ENCODE measurements at regions not wholly inside any gene's neighbourhood (a gene's known extent, or its start where the extent isn't known, plus 50 kb on each side); places are given as distances from the start of the nearest gene placed in this dataset.

DNA sequence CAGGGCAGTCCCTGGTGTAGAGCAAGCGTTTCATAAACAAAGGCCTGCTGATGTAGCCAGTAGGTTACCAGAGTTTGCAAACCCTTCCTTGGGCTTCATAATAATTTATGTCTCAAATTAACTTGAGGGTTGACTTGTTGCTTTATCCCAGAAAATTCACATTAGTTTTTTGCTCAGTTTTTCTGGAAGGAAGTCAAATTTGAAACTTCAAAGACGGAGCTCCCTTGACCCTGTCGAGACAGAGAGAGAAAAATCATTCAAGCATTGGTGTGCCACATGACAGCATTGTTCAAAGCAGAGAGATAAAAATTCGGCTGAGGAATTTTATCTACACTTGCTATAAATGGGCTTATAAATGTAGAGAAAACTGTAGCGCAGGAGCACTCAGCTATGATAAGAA lies 627.7 kb downstream of the TNS3 start:
- ChIA-PET CTCF (no interaction called here), RAD21 (ENCODE audit: unreplicated experiment) (no interaction called here), POLR2A (no interaction called here), SMC1A (ENCODE audit: uncharacterized antibody, unreplicated experiment) (interaction anchor here (0.6 to 1.6 kb wide), 2 partner anchors 233 to 964 kb away, joined by 3 read pairs; no protein-coding TSS in a partner anchor)
- H2AFZ ChIP-seq (ENCODE audit: control insufficient read depth, low read depth, low read length), result no peak overlapping the region
- BruUV-seq (replicated peaks), result no TSS peak
- no peak overlapping the region for H3K9ac ChIP-seq (ENCODE audit: control insufficient read depth, insufficient read depth, low read length)
- no peak overlapping the region for H3K27ac ChIP-seq (ENCODE audit: control insufficient read depth, insufficient read depth)
- no peaks in the 10 kb centered on the region for H3K4me1 ChIP-seq (ENCODE audit: control insufficient read depth, insufficient read depth, low read length)
- no peaks in the 10 kb centered on the region for H3K9me3 ChIP-seq (replicated peaks; ENCODE audit: control insufficient read depth, insufficient read depth, low read length)
- no peak overlapping the region for H3K4me2 ChIP-seq (ENCODE audit: control insufficient read depth, insufficient read depth)
- FAIRE-seq (no peak), DNase-seq (ENCODE audit: low read depth, low spot score) (no peak), ATAC-seq (no peak)
- no peaks in the 10 kb centered on the region for H3K27me3 ChIP-seq (replicated peaks in 1 of 2; ENCODE audit: control insufficient read depth in 2 of 2, insufficient read depth in 2 of 2, low read length in 1 of 2)
- 2% methylated on average over 5 of the region's 5 CpGs for WGBS (ENCODE audit: insufficient coverage, insufficient replicate concordance, low lambda C conversion rate, missing lambda C conversion rate)
- H3K79me2 ChIP-seq (ENCODE audit: control insufficient read depth, insufficient read depth, low read length), result no peaks in the 10 kb centered on the region
- no peaks in the 10 kb centered on the region for H4K20me1 ChIP-seq (ENCODE audit: control insufficient read depth, insufficient read depth)
- in situ Hi-C loops (cut with MboI), result no loop called here
- TF ChIP-seq HCFC1 (IDR thresholded peaks at IDR 0.05; ENCODE audit: low read length), result no peak
- no peak for TF ChIP-seq ZNF207 (IDR thresholded peaks at IDR 0.05; ENCODE audit: borderline replicate concordance)
- TF ChIP-seq POLR2A (IDR thresholded peaks at IDR 0.05; ENCODE audit: low read depth, low read length), result no peak
- TF ChIP-seq, protein P1, sequence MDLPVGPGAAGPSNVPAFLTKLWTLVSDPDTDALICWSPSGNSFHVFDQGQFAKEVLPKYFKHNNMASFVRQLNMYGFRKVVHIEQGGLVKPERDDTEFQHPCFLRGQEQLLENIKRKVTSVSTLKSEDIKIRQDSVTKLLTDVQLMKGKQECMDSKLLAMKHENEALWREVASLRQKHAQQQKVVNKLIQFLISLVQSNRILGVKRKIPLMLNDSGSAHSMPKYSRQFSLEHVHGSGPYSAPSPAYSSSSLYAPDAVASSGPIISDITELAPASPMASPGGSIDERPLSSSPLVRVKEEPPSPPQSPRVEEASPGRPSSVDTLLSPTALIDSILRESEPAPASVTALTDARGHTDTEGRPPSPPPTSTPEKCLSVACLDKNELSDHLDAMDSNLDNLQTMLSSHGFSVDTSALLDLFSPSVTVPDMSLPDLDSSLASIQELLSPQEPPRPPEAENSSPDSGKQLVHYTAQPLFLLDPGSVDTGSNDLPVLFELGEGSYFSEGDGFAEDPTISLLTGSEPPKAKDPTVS (IDR thresholded peaks at IDR 0.05; ENCODE audit: low read depth, low read length), result no peak
- no peak for TF ChIP-seq CREM (IDR thresholded peaks at IDR 0.05; ENCODE audit: low read depth)
- TF ChIP-seq ZZZ3 (IDR thresholded peaks at IDR 0.05; ENCODE audit: control insufficient read depth, insufficient read length, low read depth), result no peak
- no peak for TF ChIP-seq TCF12 (IDR thresholded peaks at IDR 0.05; ENCODE audit: low read depth, low read length)
- TF ChIP-seq NFYB (IDR thresholded peaks at IDR 0.05; ENCODE audit: insufficient read depth, low read depth, low read length), result no peak
- no peak for TF ChIP-seq KLF5 (IDR thresholded peaks at IDR 0.05; ENCODE audit: partially characterized antibody)
- TF ChIP-seq, protein P2, sequence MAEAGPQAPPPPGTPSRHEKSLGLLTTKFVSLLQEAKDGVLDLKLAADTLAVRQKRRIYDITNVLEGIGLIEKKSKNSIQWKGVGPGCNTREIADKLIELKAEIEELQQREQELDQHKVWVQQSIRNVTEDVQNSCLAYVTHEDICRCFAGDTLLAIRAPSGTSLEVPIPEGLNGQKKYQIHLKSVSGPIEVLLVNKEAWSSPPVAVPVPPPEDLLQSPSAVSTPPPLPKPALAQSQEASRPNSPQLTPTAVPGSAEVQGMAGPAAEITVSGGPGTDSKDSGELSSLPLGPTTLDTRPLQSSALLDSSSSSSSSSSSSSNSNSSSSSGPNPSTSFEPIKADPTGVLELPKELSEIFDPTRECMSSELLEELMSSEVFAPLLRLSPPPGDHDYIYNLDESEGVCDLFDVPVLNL (IDR thresholded peaks at IDR 0.05; ENCODE audit: low read depth, low read length), result no peak
- TF ChIP-seq STAT3 (IDR thresholded peaks at IDR 0.05; ENCODE audit: low read depth, low read length), result no peak
- TF ChIP-seq CREB1 (IDR thresholded peaks at IDR 0.05; ENCODE audit: low read depth), result no peak
- no peak for TF ChIP-seq NFYA (IDR thresholded peaks at IDR 0.05; ENCODE audit: borderline replicate concordance, low read depth, low read length)
- no peak for TF ChIP-seq SMARCA5 (IDR thresholded peaks at IDR 0.05)
- TF ChIP-seq, protein P3, sequence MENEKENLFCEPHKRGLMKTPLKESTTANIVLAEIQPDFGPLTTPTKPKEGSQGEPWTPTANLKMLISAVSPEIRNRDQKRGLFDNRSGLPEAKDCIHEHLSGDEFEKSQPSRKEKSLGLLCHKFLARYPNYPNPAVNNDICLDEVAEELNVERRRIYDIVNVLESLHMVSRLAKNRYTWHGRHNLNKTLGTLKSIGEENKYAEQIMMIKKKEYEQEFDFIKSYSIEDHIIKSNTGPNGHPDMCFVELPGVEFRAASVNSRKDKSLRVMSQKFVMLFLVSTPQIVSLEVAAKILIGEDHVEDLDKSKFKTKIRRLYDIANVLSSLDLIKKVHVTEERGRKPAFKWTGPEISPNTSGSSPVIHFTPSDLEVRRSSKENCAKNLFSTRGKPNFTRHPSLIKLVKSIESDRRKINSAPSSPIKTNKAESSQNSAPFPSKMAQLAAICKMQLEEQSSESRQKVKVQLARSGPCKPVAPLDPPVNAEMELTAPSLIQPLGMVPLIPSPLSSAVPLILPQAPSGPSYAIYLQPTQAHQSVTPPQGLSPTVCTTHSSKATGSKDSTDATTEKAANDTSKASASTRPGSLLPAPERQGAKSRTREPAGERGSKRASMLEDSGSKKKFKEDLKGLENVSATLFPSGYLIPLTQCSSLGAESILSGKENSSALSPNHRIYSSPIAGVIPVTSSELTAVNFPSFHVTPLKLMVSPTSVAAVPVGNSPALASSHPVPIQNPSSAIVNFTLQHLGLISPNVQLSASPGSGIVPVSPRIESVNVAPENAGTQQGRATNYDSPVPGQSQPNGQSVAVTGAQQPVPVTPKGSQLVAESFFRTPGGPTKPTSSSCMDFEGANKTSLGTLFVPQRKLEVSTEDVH (IDR thresholded peaks at IDR 0.05; ENCODE audit: low read depth, partially characterized antibody), result no peak
- TF ChIP-seq IKZF2 (IDR thresholded peaks at IDR 0.05), result no peak
- no peak for TF ChIP-seq ASH2L (IDR thresholded peaks at IDR 0.05; ENCODE audit: borderline replicate concordance, low read depth)
- intact Hi-C loops (cut with micrococcal nuclease; ENCODE audit: unreplicated experiment), result no loop called here
- no peak overlapping the region for H3K4me3 ChIP-seq
- no peaks in the 10 kb centered on the region for H3K36me3 ChIP-seq (ENCODE audit: control insufficient read depth in 2 of 2, insufficient read depth in 2 of 2, low read length in 1 of 2)
